ENCODE measurements at regions not wholly inside any gene's neighbourhood (a gene's known extent, or its start where the extent isn't known, plus 50 kb on each side); places are given as distances from the start of the nearest gene placed in this dataset.
A peak's percentile ranks its signal among the peaks of the same experiment; 100 is the strongest.
"Not testable (repeated sequence)": the region's sequence is repeated elsewhere in the genome, so short reads cannot be mapped to it uniquely, and the experiment has no call there.

DNA sequence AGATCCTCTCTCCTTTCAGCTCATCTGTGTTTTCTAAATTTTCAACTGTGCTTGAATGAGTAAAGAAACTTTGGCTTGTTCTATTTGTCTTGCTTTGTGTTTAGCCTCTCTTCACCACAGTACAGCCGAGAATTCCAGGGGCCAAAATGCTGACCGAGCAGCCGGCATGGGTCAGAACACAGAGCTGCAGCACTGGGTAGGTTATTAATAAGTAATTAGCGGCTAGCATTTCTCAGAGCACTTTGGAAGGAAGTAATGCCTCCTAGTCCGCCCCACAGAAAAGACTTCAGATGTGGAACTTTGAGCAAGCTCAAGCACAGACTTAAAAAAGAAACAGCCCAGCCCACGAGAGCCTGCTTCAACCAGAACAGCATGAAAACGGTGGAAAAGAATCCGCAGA, 343.9 kb downstream of the ARRDC4 start:
- intact Hi-C loops (cut with DNase I) = no loop called here
- no peak for DNase-seq

DNA sequence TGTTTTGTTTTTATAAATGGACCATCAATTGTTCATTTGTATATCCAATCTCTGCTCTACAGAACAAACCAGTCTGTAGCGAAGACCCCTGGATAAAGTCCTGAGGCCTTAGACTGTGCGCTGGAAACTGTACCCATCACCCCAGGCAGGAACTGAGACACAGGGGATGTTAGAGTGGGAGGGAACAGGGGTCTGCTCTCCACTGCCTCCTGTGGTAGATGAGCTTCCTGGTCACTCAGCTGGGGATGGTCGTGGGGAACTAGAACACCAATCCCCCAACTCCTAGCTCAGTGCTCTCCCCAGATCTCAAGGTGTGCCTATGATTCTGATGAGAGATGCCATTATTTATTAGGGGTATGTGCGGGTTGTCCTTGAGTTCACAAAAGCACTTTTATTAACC, 340.2 kb upstream of the IGF1R start:
- DNase-seq = no peak
- intact Hi-C loops (cut with DNase I) = no loop called here

DNA sequence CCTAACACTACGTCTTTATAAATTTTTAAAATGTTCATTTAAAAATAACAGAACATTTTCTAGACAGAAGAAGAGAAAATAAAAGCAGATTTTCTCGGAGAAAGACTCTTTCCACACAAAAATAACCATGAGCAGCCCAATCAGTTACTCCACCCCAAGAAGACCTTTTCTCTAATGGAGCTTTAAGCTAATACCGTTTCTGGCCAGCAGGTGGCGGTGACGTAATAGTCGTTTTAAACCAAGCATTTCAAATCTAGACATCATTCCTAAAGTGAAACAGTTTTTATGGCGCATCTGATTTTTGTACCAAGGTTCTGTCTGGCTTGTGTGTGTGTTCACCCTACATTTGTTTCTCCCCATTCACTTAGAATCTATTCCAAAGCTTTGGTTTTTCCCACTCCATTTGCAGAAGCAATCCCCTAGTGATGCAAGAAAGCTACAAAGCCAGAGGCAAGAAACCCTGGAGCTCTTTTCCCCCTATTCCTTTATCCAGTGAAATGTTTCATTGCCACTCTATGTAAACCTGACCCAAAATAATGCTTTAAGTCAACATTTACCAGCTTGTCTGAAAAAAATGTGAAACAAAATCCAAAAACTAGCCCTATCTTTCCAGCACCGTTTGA, 336.7 kb upstream of the IGF1R start:
- peak in 8 of 10 donors; percentile 27 to 86 (median 74) for DNase-seq
- intact Hi-C loops (cut with DNase I) = loop anchor here (1.0 kb wide), 1 partner anchor 110 kb away; no protein-coding TSS in a partner anchor

DNA sequence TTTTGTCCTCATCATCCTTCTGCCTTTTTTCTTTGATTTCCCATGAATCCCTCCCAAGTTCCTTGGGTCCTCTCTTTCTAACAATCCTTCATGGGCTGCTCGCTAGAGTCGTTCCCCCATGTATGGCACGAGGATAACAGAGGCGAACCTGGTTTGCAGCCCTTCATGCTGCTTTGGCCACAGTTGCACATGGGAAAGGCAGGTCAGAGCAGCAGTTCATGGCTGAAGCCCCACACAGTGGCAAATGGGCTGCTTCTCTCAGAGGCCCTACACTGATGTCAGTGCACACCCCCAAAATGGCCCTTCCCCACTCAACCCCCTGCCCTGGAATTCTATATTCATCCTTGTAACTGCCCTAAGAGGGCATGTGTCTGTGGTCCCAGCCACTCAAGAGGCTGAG, 335.4 kb upstream of the IGF1R start:
- intact Hi-C loops (cut with DNase I) = no loop called here
- DNase-seq = no peak

DNA sequence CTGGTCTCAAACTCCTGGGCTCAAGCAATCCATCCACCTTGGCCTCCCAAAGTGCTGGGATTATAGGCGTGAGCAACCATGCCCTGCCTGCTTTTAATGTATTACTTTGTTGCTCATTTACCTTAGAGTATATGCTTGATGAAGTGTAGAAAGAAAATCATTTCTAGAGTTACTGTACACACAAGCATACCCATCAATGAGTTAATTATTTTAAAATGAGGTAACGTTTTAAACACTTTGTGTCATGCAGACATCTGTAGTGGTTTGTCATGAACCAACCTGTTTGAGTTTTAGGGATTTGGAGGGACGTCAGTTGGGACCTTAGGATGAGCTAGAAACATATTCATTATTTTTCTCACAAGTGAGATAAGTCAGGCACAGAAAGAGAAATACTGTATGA, 332.4 kb upstream of the IGF1R start:
- intact Hi-C loops (cut with DNase I) = no loop called here
- DNase-seq = no peak

DNA sequence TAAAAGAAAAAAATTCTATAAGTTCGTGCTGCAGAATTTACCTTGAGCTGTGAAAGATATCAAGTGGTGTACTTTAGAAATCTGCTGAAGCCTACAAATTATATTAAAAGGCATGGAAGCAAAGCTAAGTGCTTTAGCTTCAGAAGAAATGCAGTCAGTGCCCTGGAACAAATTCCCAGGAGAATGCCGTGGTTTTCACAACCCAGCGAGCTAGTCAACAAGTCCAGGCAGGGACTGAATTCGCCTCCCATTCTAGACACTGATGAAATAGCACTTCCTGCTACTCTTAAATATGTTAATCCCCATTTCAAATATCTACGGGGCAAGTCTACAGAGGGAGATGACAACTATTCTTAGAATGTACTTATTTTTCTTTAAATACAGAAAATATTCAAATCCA, 326.4 kb upstream of the IGF1R start:
- intact Hi-C loops (cut with DNase I) = no loop called here
- no peak for DNase-seq

DNA sequence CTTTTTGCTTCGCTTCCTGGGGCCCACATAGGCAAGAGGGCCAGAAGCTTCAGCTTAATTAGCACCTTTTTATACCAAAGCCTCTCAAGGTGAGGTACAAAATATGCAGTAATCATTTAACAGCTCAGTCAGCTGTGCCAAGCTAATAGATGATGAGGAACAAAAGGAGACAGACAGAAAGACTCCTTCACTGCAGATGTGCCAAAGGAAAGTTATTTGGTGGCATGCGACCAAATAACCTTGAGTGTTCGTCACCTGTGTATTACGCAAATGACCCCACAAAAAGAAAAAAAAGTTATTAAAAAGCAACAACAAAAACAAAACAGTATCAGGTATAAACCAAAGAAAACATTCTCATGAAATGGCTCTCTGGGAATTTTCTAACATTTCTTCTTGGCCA, 325.8 kb upstream of the IGF1R start:
- no peak for DNase-seq
- intact Hi-C loops (cut with DNase I) = no loop called here

DNA sequence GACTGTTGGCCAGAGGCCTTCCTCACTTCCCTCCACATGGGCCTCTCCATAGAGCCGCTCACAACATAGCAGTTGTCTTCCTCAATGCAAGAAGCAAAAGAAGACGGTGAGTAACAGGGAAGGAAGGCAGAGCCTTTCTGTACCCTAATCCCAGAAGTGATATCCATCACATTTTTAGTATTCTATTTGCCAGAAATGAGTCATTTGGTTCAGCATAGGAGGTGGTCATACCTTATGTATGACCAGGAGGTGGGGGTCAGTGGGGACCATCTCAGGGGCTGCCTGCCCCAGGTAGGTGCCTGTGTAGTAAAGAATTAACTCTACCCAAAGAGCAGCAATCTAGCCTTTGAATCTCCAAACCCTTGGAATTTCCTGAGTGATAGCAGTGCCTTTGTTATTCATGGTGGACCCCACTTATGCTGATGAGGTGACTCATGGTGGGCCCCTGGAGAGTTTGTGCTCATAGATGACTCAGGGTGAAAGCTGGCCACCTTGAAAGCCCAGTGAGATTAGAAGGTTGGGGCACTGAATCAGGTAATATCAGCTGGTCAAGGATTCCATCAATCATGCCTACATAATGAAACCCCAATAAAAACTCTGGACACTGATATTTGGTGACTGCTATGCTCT, 323.9 kb upstream of the IGF1R start:
- no peak for DNase-seq
- intact Hi-C loops (cut with DNase I) = no loop called here

DNA sequence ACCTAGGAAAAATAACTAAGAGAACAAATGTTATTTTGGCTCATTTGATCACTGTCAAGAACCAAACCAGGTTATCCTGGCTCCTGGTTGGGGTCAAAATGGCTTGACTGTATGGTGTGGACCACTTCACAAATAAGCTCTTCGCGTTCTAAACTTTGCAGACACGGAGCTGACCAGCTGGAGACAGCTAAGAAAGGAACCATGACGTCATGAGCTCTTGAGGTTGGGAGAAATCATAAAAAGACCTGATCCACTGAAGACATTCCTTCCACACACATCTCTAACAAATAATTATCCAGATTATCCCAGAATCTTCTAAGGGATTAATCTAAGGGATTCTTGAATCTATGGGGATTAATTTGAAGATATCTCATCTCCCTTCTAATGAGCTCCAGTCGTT, 321.5 kb upstream of the IGF1R start:
- no peak for DNase-seq
- intact Hi-C loops (cut with DNase I) = no loop called here

DNA sequence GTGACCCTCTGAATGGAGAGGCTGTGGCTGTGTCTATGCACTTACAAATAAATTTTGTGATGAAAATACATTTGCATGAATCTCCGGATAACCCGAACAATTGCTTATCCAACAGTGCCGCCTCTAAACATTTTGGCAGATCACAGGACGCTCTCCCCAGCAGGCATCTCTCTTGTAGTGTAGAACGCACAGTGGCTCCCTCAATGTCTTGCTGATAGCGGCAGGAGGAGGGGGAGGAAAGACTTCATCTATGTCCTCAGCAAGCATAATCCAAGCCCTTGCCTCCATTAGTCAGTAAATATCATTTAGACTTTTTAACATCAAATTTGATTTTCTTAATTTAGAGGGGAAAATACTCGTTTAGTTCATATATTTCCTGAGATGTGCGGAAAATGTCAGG, 318.1 kb upstream of the IGF1R start:
- DNase-seq = no peak
- intact Hi-C loops (cut with DNase I) = no loop called here

DNA sequence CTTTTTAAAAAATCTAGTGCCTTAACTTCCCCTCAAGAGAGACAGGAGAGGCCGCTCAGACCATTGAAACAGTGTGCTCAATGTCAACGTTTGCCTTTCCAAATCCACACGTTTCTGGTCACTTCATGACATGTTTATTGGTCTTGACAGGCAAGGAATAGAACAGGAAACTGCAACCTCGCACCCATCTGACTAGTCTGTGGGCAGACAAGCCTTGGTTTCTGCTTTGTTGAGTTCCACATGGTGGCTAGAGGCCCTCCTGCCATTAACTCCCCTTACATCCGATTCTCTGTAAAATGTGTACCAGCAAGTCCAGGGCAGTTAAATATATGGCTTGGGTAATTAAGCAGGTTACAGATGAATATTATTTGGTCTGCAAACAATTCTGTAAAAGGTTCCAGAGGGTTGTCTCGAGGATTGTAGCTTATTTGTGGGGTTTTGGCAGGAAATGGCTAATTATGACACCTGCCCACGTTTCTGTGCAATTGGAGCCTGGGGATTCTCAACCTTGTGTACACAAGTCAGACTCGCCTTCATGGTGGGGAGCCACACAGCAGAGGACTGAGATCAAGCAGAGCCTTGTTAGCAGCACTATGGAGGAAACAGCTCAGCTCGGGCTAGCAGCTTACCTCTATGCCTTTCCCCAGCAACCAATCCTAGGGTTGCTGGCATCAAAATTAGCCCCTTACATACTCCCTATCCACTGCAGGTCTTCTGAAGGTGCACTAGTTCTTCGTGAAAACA, 317.5 kb upstream of the IGF1R start:
- no peak for DNase-seq

DNA sequence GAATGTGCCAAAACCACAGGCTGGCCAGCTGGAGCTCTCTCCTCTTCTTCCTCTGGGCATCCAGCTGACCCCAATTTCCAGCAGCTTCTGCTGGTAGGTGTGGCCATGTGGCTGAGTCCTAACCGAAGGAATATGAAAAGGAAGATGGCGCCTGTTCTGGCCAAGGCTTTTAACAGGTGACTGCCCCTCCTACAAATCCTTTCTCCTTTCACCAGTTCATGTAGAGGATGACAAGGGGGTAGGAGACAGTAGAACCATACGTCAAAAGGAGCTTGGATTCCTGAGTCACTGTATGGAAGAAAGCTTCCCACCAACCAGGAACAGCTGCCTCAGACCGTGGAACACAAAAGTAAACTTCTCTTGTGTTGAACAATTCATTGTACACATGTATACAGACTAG, 316.7 kb upstream of the IGF1R start:
- intact Hi-C loops (cut with DNase I) = no loop called here

More for the DNA sequence above, 317.5 kb upstream of the IGF1R start:
- intact Hi-C loops (cut with DNase I) = no loop called here

DNA sequence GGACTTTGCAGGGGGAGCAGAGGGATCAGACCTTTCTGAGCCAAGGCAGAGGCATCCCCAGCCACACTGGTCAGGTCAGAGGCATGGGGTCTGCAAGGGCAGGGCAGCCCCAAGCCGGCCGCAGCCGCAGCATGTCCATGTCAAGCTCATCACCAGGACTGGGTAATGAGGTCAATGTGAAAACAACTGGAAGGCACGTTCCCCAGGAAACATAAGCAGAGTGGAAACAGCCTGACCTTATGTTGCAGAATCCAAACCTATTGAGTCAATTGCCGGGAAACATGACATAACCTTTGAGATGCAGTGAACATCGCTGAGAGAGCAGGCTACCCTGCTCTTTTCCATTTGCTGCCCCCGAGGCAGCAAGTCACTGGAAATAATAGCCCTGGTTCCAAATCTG, 315.1 kb upstream of the IGF1R start:
- intact Hi-C loops (cut with DNase I) = no loop called here
- peak in 1 of 10 donors; percentile 57 for DNase-seq

More for the DNA sequence above, 316.7 kb upstream of the IGF1R start:
- DNase-seq = no peak

DNA sequence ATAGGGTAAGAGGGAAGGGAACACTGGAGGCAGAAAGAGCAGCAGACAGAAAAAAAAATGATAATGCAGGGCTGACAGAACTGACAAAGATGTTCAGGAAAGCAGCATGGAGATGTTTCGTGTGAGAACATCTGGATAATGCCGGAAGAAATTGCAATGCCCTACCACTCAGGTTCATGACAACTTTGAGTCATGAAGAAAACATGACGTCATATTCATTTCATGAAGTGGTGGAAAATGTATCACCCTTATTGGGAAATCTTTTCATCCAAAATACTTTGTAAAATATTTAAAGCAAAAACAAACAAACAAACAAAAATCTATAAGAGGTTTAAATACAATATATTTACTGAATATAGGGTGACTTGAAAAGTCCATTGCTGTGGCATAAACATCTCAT, 305.4 kb upstream of the IGF1R start:
- intact Hi-C loops (cut with DNase I) = no loop called here
- no peak for DNase-seq

DNA sequence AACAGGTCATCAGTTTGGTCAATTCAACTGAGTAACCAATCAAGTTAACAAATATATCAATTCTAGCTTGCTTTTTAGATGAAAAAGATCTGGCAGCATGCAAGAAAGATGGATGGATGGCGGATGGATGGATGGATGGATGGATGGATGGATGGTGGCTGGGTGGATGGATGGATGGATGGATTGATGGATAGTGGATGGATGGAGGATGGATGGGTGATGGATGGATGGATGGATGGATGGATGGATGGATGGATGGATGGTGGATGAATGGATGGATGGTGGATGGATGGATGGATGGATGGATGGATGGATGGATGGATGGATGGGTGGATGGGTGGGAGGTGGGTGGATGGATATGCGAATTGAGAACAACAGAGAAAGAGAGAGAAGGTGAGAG, 303.7 kb upstream of the IGF1R start:
- intact Hi-C loops (cut with DNase I) = no loop called here
- no peak for DNase-seq

DNA sequence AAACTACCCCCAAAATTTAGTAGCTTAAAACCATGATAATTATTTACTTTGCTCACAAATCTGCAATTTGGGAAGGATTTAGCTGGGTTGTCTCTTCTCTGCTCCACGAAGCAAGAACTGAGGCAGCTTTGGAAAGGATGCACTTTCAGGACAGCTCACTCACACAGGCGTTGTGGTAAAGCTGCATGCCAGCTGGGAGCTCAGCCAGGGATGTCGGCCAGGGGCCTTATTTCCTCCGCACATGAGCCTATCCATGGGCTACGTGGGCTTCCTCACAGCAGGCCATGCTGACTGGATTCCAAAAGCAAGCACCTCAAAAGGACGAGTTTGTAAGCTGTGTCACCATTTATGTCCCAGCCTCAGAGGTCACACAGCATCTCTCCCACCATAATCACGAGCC, 301.3 kb upstream of the IGF1R start:
- DNase-seq = no peak
- intact Hi-C loops (cut with DNase I) = no loop called here

DNA sequence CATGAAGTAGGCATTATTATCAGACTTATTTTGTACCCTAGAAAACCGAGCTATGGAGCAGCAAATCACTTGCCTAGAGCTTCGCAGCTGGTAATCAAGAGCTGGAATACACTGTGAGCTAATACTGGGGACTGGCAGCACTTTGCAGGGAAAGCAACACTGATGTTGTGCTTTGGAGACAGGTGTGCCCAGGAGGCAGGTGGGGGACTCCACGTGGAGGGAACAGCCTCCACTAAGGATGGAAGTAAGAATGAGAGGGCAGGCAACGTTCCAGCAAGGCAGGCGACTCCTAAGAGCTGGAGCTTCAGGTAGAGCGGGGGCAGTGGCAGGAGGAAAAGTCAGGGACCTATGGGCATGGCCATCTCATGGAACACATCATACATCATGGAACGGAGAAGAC, 300.5 kb upstream of the IGF1R start:
- DNase-seq = no peak
- intact Hi-C loops (cut with DNase I) = no loop called here

DNA sequence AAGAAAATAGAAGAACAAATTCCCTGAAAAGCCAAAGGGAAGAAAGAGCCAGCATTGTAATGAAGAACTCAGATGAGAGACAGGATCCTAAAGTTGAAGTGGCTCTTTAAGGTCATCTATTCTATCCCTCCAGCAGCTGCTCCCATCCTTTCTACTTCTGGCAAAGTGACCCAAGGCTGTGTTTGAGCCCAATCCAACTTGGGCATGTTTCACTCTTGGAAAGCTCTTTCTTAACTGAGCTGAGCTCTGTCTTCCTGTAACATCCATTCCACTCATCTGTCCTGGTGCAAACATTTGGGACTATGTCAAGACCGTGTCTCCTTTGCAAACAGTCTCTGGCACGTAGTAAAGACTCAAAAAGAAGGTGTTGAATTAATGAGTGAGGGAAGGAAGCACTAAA, 298.1 kb upstream of the IGF1R start:
- intact Hi-C loops (cut with DNase I) = no loop called here
- DNase-seq = no peak

DNA sequence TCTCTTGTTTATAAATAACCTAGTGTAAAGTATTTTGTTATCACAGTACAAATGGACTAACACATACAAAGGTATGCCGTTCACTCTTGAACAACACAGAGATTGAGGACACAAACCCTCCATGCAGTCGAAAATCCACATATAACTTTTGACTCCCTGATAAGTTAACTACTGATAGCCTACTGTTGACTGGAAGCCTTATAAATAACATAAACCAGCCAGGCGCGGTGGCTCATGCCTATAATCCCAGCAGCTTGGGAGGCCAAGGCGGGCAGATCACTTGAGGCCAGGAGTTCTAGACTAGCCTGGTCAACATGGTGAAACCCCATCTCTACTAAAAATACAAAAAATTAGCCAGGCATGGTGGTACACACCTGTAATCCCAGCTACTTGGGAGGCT, 290.1 kb upstream of the IGF1R start:
- intact Hi-C loops (cut with DNase I); DNase-seq: not testable (repeated sequence)

DNA sequence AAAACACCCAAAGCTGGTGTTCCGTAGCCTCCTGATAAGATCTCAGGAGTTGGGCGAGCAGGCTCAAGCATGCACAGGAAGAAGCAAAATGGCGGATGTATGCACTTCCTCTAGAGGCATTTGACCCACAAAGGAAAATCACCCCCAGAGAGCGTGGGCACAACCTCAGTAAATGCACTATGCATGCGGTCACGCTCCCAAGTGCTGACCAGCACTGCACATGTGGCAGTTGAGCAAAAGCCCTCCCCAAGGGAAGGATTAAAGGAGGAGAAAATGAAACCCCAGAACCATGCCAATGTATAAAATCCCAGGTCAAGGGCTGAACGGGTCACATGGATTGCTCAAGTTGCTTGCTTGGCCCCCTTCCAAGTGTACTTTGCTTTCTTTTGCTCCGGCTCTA, 289.4 kb upstream of the IGF1R start:
- no peak for DNase-seq
- intact Hi-C loops (cut with DNase I) = no loop called here

DNA sequence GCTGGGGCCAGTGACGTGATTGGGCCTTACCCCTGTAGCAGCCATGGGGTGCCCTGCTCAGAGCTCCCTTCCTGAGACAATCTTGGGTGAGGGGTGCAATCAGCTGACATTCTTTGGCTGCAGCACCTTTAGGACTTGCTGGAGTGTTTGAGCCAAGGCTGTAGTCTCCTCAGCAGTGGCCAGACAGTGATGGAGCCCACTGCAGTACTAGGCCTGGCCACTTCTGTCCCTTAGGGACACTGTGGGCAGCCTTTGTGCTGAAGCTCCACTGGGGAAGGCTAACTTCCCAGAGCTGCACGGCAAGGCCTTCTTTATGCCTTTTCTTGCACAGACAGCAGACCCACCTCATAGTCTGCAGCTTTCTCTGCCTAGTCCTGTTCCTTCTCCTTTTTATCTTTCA, 284.9 kb upstream of the IGF1R start:
- intact Hi-C loops (cut with DNase I) = no loop called here
- DNase-seq = no peak

DNA sequence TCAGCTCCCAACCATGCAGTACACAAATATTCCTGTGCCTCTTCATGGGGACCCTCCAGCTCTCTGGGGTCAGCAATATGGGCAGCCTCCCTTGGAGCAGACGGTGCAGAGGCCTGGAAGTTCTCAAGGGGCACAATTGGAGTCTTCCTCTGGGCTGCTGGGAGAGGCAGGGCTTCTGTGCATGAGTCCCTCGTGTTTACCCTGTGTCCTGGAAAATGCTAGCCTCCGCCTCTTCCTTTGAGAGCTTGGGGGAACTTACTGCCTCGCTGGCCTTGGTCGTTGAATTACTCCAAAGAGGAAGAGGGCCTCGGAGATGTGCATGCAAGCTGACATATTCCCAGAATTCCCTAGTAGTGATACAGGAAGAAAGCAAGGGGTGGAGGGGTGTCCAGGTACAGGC, 284.4 kb upstream of the IGF1R start:
- DNase-seq = no peak
- intact Hi-C loops (cut with DNase I) = no loop called here
